PC-9 (cell line): ENCODE measurements at regions not wholly inside any gene's neighbourhood (a gene's known extent, or its start where the extent isn't known, plus 50 kb on each side); places are given as distances from the start of the nearest gene placed in this dataset.

Experiments used
- BruUV-seq: library from RNA; stranded (reverse); fragments of 400-500 nt; replicated peaks from 2 replicates; lab custom pipeline; 2021; lab: Mats Ljungman, UMichigan
- CTCF ChIA-PET: fragments of 300-600 bp; sonication (Branson Sonifier 250); formaldehyde crosslinking; loops from one replicate; lab custom pipeline; 2022; ENCODE audit warnings: antibody characterized with exemption; lab: Charles Lee
- POLR2A ChIA-PET: fragments of 300-600 bp; sonication (Branson Sonifier 250); formaldehyde crosslinking; loops from one replicate; lab custom pipeline; 2022; ENCODE audit warnings: antibody characterized with exemption; ENCODE audit not compliant: unreplicated experiment; lab: Charles Lee
- DNase-seq, 2 experiments: peaks; one replicate each; pipeline versions ENCODE4 v3.0.0 to v3.0.0-alpha.2; 2015 to 2022; ENCODE audit warnings: mixed read lengths in 1 of 2
- H2AFZ ChIP-seq: fragments of 200-600 bp; sonication (generic); 2 replicates; pipeline ENCODE4 v1.8.1; 2017; ENCODE audit warnings: antibody characterized with exemption
- H3F3A ChIP-seq: fragments of 200-600 bp; sonication (generic); 2 replicates; pipeline ENCODE4 v1.8.1; 2017; ENCODE audit warnings: antibody characterized with exemption, mild to moderate bottlenecking, low read depth; ENCODE audit not compliant: insufficient read depth
- H3K27ac ChIP-seq: fragments of 200-600 bp; sonication (generic); 2 replicates; pipeline ENCODE4 v1.6.1; 2016; ENCODE audit warnings: mixed run types
- H3K27me3 ChIP-seq: fragments of 200-600 bp; sonication (generic); 2 replicates; pipeline ENCODE4 v1.6.1; 2016; ENCODE audit warnings: low read depth, mixed run types; ENCODE audit not compliant: insufficient read depth
- H3K36me3 ChIP-seq: fragments of 200-600 bp; sonication (generic); 2 replicates; pipeline ENCODE4 v1.6.1; 2016; ENCODE audit warnings: low read depth, mixed run types
- H3K4me1 ChIP-seq: fragments of 200-600 bp; sonication (generic); replicated peaks from 2 replicates; pipeline ENCODE4 v1.6.1; 2016; ENCODE audit warnings: mixed run types; ENCODE audit not compliant: insufficient read depth
- H3K4me2 ChIP-seq: fragments of 200-600 bp; sonication (generic); 2 replicates; pipeline ENCODE4 v1.6.1; 2017; ENCODE audit warnings: mixed run types
- H3K4me3 ChIP-seq: fragments of 200-600 bp; sonication (generic); 2 replicates; pipeline ENCODE4 v1.6.1; 2016; ENCODE audit warnings: mixed run types
- H3K79me2 ChIP-seq: fragments of 200-600 bp; sonication (generic); 2 replicates; pipeline ENCODE4 v1.6.1; 2017; ENCODE audit warnings: low read depth, mixed run types
- H3K9me2 ChIP-seq: fragments of 200-600 bp; sonication (generic); 2 replicates; pipeline ENCODE4 v1.8.1; 2017; ENCODE audit warnings: mild to moderate bottlenecking; ENCODE audit not compliant: insufficient read depth
- H3K9me3 ChIP-seq: fragments of 200-600 bp; sonication (generic); 2 replicates; pipeline ENCODE4 v1.8.1; 2016; ENCODE audit warnings: low read depth; ENCODE audit not compliant: insufficient read depth
- H4K20me1 ChIP-seq: fragments of 200-600 bp; sonication (generic); 2 replicates; pipeline ENCODE4 v1.8.1; 2017; ENCODE audit not compliant: insufficient read depth
- CTCF ChIP-seq: fragments of 200-600 bp; sonication (generic); conservative IDR thresholded peaks from 2 replicates; pipeline ENCODE4 v1.6.1; 2017; ENCODE audit warnings: mixed run types, antibody characterized with exemption, mild to moderate bottlenecking, moderate library complexity
- EZH2 ChIP-seq: fragments of 200-600 bp; sonication (generic); IDR thresholded peaks from 2 replicates; pipeline ENCODE4 v1.8.0; 2017; ENCODE audit warnings: antibody characterized with exemption, low read depth
- intact Hi-C: fragments of 100-400 bp; cut with micrococcal nuclease; formaldehyde crosslinking; loops from one replicate; pipeline ENCODE4 v1.10.0; 2022; ENCODE audit not compliant: unreplicated experiment

GRCh38 chr12:105644770-105645169 lies 314.3 kb downstream of the C12orf75 start:
- ChIA-PET POLR2A (no interaction called here), CTCF (interaction anchor here (0.9 kb wide), 1 partner anchor 527 kb away, joined by 3 read pairs; no protein-coding TSS in a partner anchor)
- no peak for TF ChIP-seq CTCF
- no peak for TF ChIP-seq EZH2
- DNase-seq, result no peak
- Histone ChIP-seq H3K4me1 (no peaks in the 10 kb centered on the region), H3K9me3 (no peaks in the 10 kb centered on the region), H3K36me3 (no peaks in the 10 kb centered on the region), H2AFZ (no peak overlapping the region), H3K27me3 (no peaks in the 10 kb centered on the region), H3K79me2 (no peaks in the 10 kb centered on the region), H3K4me3 (no peak overlapping the region), H3K27ac (no peak overlapping the region), H4K20me1 (no peaks in the 10 kb centered on the region), H3F3A (no peaks in the 10 kb centered on the region), H3K9me2 (no peaks in the 10 kb centered on the region), H3K4me2 (no peak overlapping the region)
- BruUV-seq, result no TSS peak
- intact Hi-C loops, result no loop called here

- no peak overlapping the region for H3K4me2 ChIP-seq
- H3K79me2 ChIP-seq, result no peaks in the 10 kb centered on the region
- H3K9me3 ChIP-seq, result no peaks in the 10 kb centered on the region; the same call in 1 of the 2 replicates
- POLR2A ChIA-PET, result no interaction called here
- no peaks in the 10 kb centered on the region for H4K20me1 ChIP-seq
- H3K27ac ChIP-seq, result no peak overlapping the region
- no peak overlapping the region for H2AFZ ChIP-seq
- CTCF ChIA-PET, result no interaction called here
- no peaks in the 10 kb centered on the region for H3F3A ChIP-seq
- no TSS peak for BruUV-seq
- H3K4me3 ChIP-seq, result no peak overlapping the region
- TF ChIP-seq EZH2 (no peak), CTCF (no peak)
- H3K4me1 ChIP-seq, result no peaks in the 10 kb centered on the region
- intact Hi-C loops, result no loop called here
- no peaks in the 10 kb centered on the region for H3K36me3 ChIP-seq
- no peaks in the 10 kb centered on the region for H3K27me3 ChIP-seq
- no peak for DNase-seq
- no peaks in the 10 kb centered on the region for H3K9me2 ChIP-seq
Measured at GRCh38 chr12:105654606-105655005, 324.1 kb downstream of the C12orf75 start.

GRCh38 chr12:105658389-105658788 lies 327.9 kb downstream of the C12orf75 start:
- Histone ChIP-seq H3K79me2 (no peaks in the 10 kb centered on the region), H4K20me1 (no peaks in the 10 kb centered on the region), H3K4me2 (no peak overlapping the region), H3K9me3 (no peaks in the 10 kb centered on the region; the same call in 1 of the 2 replicates), H3K36me3 (no peaks in the 10 kb centered on the region), H2AFZ (no peak overlapping the region), H3K27ac (no peak overlapping the region), H3K4me3 (no peak overlapping the region), H3K4me1 (no peaks in the 10 kb centered on the region), H3F3A (no peaks in the 10 kb centered on the region), H3K9me2 (no peaks in the 10 kb centered on the region), H3K27me3 (no peaks in the 10 kb centered on the region)
- BruUV-seq, result no TSS peak
- DNase-seq, result no peak
- ChIA-PET POLR2A (interaction anchor here (0.6 kb wide), 1 partner anchor 68 kb away, joined by 4 read pairs; no protein-coding TSS in a partner anchor), CTCF (no interaction called here)
- intact Hi-C loops, result no loop called here
- TF ChIP-seq CTCF, result no peak
- no peak for TF ChIP-seq EZH2
